ENCODE measurements at regions not wholly inside any gene's neighbourhood (a gene's known extent, or its start where the extent isn't known, plus 50 kb on each side); places are given as distances from the start of the nearest gene placed in this dataset.

DNA sequence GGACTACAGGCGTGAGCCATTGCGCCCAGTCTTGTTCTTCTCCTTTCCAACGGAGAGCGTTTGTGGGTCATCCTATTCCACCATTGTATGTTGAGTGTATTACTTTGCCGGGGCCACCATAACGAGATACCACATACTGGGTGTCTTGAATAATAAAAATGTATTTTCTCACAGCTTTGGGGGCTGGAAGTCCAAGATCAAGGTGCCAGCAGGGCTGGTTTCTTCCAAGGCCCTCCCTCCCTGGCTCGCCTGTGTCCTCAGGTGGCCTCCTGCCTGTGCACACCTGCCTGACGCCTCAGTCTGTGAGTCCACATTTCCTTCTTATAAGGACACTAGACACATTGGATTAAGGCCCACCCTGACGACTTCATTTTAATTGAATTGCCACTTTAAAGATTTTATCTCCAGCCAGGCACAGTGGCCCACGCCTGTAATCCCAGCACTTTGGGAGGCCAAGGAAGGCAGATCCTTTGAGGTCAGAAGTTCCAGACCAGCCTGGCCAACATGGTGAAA lies 175.1 kb downstream of the C9orf50 start:
- H3K4ac ChIP-seq (replicated peaks; ENCODE audit: insufficient read length, low read depth, low read length): no peak overlapping the region
- H3K23me2 ChIP-seq (ENCODE audit: low read depth, low read length): no peaks in the 10 kb centered on the region
- H3K9ac ChIP-seq (replicated peaks in 1 of 4; ENCODE audit: extremely low read depth in 1 of 4, low read depth in 3 of 4, low read length in 3 of 4): no peak overlapping the region
- no peak overlapping the region for H4K91ac ChIP-seq (replicated peaks; ENCODE audit: insufficient read length, low read length)
- H3K18ac ChIP-seq (ENCODE audit: extremely low read depth, low read length): no peak overlapping the region
- no peak overlapping the region for H3K23ac ChIP-seq (ENCODE audit: insufficient read length)
- no peak overlapping the region for H3K4me3 ChIP-seq (ENCODE audit: extremely low read depth in 1 of 4, insufficient read depth in 2 of 4, low read depth in 3 of 4, low read length in 4 of 4)
- no peaks in the 10 kb centered on the region for H3K9me3 ChIP-seq (ENCODE audit: insufficient read depth in 2 of 2, low read depth in 1 of 2, low read length in 1 of 2)
- H2AK5ac ChIP-seq (ENCODE audit: low read depth, low read length): no peak overlapping the region
- no peak overlapping the region for H2BK5ac ChIP-seq (ENCODE audit: low read depth, low read length)
- H4K8ac ChIP-seq (ENCODE audit: extremely low read depth, insufficient read depth, low read length): no peak overlapping the region
- no peak overlapping the region for H3K27ac ChIP-seq (ENCODE audit: low read depth, low read length)
- no peak for DNase-seq (ENCODE audit: low read depth in 1 of 2, low spot score in 2 of 2)
- H3K14ac ChIP-seq (ENCODE audit: insufficient read length): no peak overlapping the region
- no peak overlapping the region for H2BK12ac ChIP-seq (ENCODE audit: low read depth, low read length)
- no peak overlapping the region for H2BK20ac ChIP-seq (ENCODE audit: low read length)
- WGBS, 2 experiments (ENCODE audit: extremely low coverage in 1 of 2, insufficient coverage in 1 of 2, insufficient read length in 1 of 2, insufficient replicate concordance in 2 of 2, low coverage in 1 of 2, low lambda C conversion rate in 2 of 2, missing lambda C conversion rate in 1 of 2): 90% methylated on average over 10 of the region's 10 CpGs; no CpG with 5 or more reads in 1 of the 2 experiments
- peaks cover 0 to 2% (median 0%) of the 10 kb centered on the region in 4 experiments; a peak in 1 of 7 replicates for H3K4me1 ChIP-seq (replicated peaks in 1 of 4; ENCODE audit: control insufficient read depth in 3 of 4, insufficient read depth in 4 of 4, low read length in 3 of 4)
- no peak overlapping the region for H2BK15ac ChIP-seq (ENCODE audit: low read length)
- peaks cover 3 to 14% (median 10%) of the 10 kb centered on the region in 4 experiments for H3K27me3 ChIP-seq (replicated peaks in 1 of 4; ENCODE audit: control insufficient read depth in 3 of 4, extremely low read depth in 1 of 4, insufficient read depth in 3 of 4, low read length in 3 of 4)
- no peak for FAIRE-seq
- H2AFZ ChIP-seq (ENCODE audit: low read length): no peak overlapping the region
- POLR2A ChIA-PET (ENCODE audit: partially characterized antibody): no interaction called here
- no peak overlapping the region for H4K5ac ChIP-seq (ENCODE audit: insufficient read length, low read depth, low read length)
- no peaks in the 10 kb centered on the region for H4K20me1 ChIP-seq (replicated peaks in 1 of 2; ENCODE audit: control insufficient read depth in 1 of 2, insufficient read depth in 2 of 2, low read length in 2 of 2)
- H3K4me2 ChIP-seq (ENCODE audit: insufficient read depth in 1 of 2, low read depth in 2 of 2, low read length in 2 of 2): no peak overlapping the region
- no peaks in the 10 kb centered on the region for H3K36me3 ChIP-seq (ENCODE audit: control insufficient read depth in 2 of 4, insufficient read depth in 4 of 4, low read length in 3 of 4)
- H3K56ac ChIP-seq (replicated peaks; ENCODE audit: insufficient read length, low read depth, low read length): no peak overlapping the region
- no peaks in the 10 kb centered on the region for H3K79me2 ChIP-seq (ENCODE audit: control insufficient read depth in 1 of 2, insufficient read depth in 2 of 2, low read length in 2 of 2)
- CTCF ChIA-PET (ENCODE audit: partially characterized antibody): interaction anchor here (0.9 to 1.8 kb wide), 2 partner anchors 14 to 195 kb away, joined by 3 to 4 read pairs; no protein-coding TSS in a partner anchor
- no peaks in the 10 kb centered on the region for H3K79me1 ChIP-seq (ENCODE audit: low read depth, low read length)
- no peak overlapping the region for H2BK120ac ChIP-seq (replicated peaks; ENCODE audit: low read depth, low read length)
- TF ChIP-seq POU5F1 (IDR thresholded peaks at IDR 0.05; ENCODE audit: low read depth, low read length): no peak
- no peak for TF ChIP-seq BRCA1 (IDR thresholded peaks at IDR 0.05; ENCODE audit: low read depth, low read length)
- no peak for TF ChIP-seq RAD21 (IDR thresholded peaks at IDR 0.05 in 1 of 2, conservative IDR thresholded peaks at IDR 0.05 in 1 of 2; ENCODE audit: low read depth in 2 of 2, low read length in 2 of 2)
- TF ChIP-seq SP2 (IDR thresholded peaks at IDR 0.05; ENCODE audit: low read length): no peak
